ENCODE measurements at regions not wholly inside any gene's neighbourhood (a gene's known extent, or its start where the extent isn't known, plus 50 kb on each side); places are given as distances from the start of the nearest gene placed in this dataset.
"Not testable (repeated sequence)": the region's sequence is repeated elsewhere in the genome, so short reads cannot be mapped to it uniquely, and the experiment has no call there.

GRCh38 chr3:80355144-80355543 is 587.3 kb upstream of the ROBO1 start:
- TF ChIP-seq CTCF (conservative IDR thresholded peaks at IDR 0.05) = no peak
- H3K27ac ChIP-seq = no peak overlapping the region

- H3K27ac ChIP-seq = no peak overlapping the region
- TF ChIP-seq CTCF (conservative IDR thresholded peaks at IDR 0.05) = no peak
Observed at GRCh38 chr3:80351201-80351600, 583.4 kb upstream of the ROBO1 start.

- TF ChIP-seq CTCF (conservative IDR thresholded peaks at IDR 0.05) = no peak
- H3K27ac ChIP-seq = no peak overlapping the region
Observed at GRCh38 chr3:80350771-80351170, 583.0 kb upstream of the ROBO1 start.

- TF ChIP-seq CTCF (conservative IDR thresholded peaks at IDR 0.05) = no peak
- H3K27ac ChIP-seq = no peak overlapping the region
Observed at GRCh38 chr3:80338366-80338765, 570.6 kb upstream of the ROBO1 start.

GRCh38 chr3:80334534-80334933 is 566.7 kb upstream of the ROBO1 start:
- no peak overlapping the region for H3K27ac ChIP-seq
- no peak for TF ChIP-seq CTCF (conservative IDR thresholded peaks at IDR 0.05)

DNA sequence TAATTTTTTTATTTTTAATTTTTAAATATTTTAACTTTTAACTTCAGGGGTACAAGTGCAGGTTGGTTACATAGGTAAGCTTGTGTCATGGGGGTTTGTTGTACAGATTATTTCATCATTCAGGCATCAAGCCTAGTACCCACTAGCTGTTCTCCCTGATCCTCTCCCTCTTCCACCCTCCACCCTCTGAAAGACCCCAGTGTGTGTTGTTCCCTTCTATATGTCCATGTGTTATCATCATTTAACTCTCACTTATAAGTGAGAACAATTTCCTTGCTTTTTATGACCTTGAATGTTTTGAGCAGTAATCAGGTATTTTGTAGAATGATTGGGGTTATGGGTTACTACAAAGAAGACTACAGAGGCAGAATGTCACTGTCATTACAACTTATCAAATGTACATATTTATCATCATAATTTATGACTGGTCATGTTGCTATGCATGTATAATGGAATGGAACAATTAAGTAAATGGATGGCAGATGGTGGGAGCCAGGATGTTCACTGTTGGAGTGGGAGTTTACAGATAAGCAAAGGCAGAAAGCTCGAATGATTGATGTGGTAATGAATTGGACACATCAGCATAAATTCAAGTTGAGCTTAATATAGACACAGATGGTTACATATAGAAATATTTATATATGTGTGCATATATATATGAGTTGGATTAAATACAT is 563.8 kb upstream of the ROBO1 start:
- no peak for TF ChIP-seq CTCF (conservative IDR thresholded peaks at IDR 0.05)
- H3K27ac ChIP-seq = no peak overlapping the region

DNA sequence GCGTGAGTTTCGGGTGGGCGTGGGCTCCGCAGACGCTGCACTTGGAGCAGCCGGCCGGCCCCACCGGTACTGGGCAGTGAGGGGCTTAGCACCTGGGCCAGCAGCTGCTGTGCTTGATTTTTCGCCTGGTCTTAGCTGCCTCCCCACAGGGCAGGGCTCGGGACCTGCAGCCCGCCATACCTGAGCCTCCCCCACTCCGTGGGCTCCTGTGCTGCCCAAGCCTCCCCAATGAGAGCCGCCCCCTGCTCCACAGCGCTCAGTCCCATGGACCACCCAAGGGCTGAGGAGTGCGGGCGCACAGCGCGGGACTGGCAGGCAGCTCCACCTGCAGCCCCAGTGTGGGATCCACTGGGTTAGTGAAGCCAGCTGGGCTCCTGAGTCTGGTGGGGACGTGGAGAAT is 546.7 kb upstream of the ROBO1 start:
- not testable (repeated sequence) for H3K27ac ChIP-seq

GRCh38 chr3:80308637-80309036 is 540.8 kb upstream of the ROBO1 start:
- TF ChIP-seq CTCF (conservative IDR thresholded peaks at IDR 0.05) = no peak
- no peak overlapping the region for H3K27ac ChIP-seq
